ENCODE measurements at regions not wholly inside any gene's neighbourhood (a gene's known extent, or its start where the extent isn't known, plus 50 kb on each side); places are given as distances from the start of the nearest gene placed in this dataset.

- Histone ChIP-seq H3K27me3 (ENCODE audit: control insufficient read depth, insufficient read depth, low read length) (no peaks in the 10 kb centered on the region), H3K36me3 (ENCODE audit: control insufficient read depth, insufficient read depth, low read length) (no peaks in the 10 kb centered on the region), H3K4me3 (ENCODE audit: low read depth, low read length) (no peak overlapping the region)
- DNase-seq (ENCODE audit: low read depth): no peak
- TF ChIP-seq CTCF (IDR thresholded peaks at IDR 0.05; ENCODE audit: insufficient read depth, low read length, poor library complexity, severe bottlenecking): no peak
These were observed 567.9 kb downstream of the EBF1 start for GRCh38 chr5:158531860-158532259.

GRCh38 chr5:158530115-158530514 lies 569.6 kb downstream of the EBF1 start:
- DNase-seq (ENCODE audit: low read depth): no peak
- Histone ChIP-seq H3K4me3 (ENCODE audit: low read depth, low read length) (no peak overlapping the region), H3K27me3 (ENCODE audit: control insufficient read depth, insufficient read depth, low read length) (no peaks in the 10 kb centered on the region), H3K36me3 (ENCODE audit: control insufficient read depth, insufficient read depth, low read length) (no peaks in the 10 kb centered on the region)
- no peak for TF ChIP-seq CTCF (IDR thresholded peaks at IDR 0.05; ENCODE audit: insufficient read depth, low read length, poor library complexity, severe bottlenecking)

GRCh38 chr5:158529454-158529853 lies 570.3 kb downstream of the EBF1 start:
- no peak for TF ChIP-seq CTCF (IDR thresholded peaks at IDR 0.05; ENCODE audit: insufficient read depth, low read length, poor library complexity, severe bottlenecking)
- Histone ChIP-seq H3K36me3 (ENCODE audit: control insufficient read depth, insufficient read depth, low read length) (no peaks in the 10 kb centered on the region), H3K27me3 (ENCODE audit: control insufficient read depth, insufficient read depth, low read length) (no peaks in the 10 kb centered on the region), H3K4me3 (ENCODE audit: low read depth, low read length) (no peak overlapping the region)
- no peak for DNase-seq (ENCODE audit: low read depth)

- TF ChIP-seq CTCF (IDR thresholded peaks at IDR 0.05; ENCODE audit: insufficient read depth, low read length, poor library complexity, severe bottlenecking): no peak
- no peak overlapping the region for H3K4me3 ChIP-seq (ENCODE audit: low read depth, low read length)
- no peaks in the 10 kb centered on the region for H3K27me3 ChIP-seq (ENCODE audit: control insufficient read depth, insufficient read depth, low read length)
- DNase-seq (ENCODE audit: low read depth): no peak
- H3K36me3 ChIP-seq (ENCODE audit: control insufficient read depth, insufficient read depth, low read length): no peaks in the 10 kb centered on the region
These were observed 574.1 kb downstream of the EBF1 start for GRCh38 chr5:158525663-158526062.

GRCh38 chr5:158524070-158524469 lies 575.6 kb downstream of the EBF1 start:
- TF ChIP-seq CTCF (IDR thresholded peaks at IDR 0.05; ENCODE audit: insufficient read depth, low read length, poor library complexity, severe bottlenecking): no peak
- no peak overlapping the region for H3K4me3 ChIP-seq (ENCODE audit: low read depth, low read length)
- no peaks in the 10 kb centered on the region for H3K27me3 ChIP-seq (ENCODE audit: control insufficient read depth, insufficient read depth, low read length)
- no peaks in the 10 kb centered on the region for H3K36me3 ChIP-seq (ENCODE audit: control insufficient read depth, insufficient read depth, low read length)
- DNase-seq (ENCODE audit: low read depth): no peak

- DNase-seq (ENCODE audit: low read depth): no peak
- no peak for TF ChIP-seq CTCF (IDR thresholded peaks at IDR 0.05; ENCODE audit: insufficient read depth, low read length, poor library complexity, severe bottlenecking)
- H3K36me3 ChIP-seq (ENCODE audit: control insufficient read depth, insufficient read depth, low read length): no peaks in the 10 kb centered on the region
- no peaks in the 10 kb centered on the region for H3K27me3 ChIP-seq (ENCODE audit: control insufficient read depth, insufficient read depth, low read length)
- no peak overlapping the region for H3K4me3 ChIP-seq (ENCODE audit: low read depth, low read length)
These were observed 576.9 kb downstream of the EBF1 start for GRCh38 chr5:158522776-158523175.
